ENCODE measurements at regions not wholly inside any gene's neighbourhood (a gene's known extent, or its start where the extent isn't known, plus 50 kb on each side); places are given as distances from the start of the nearest gene placed in this dataset.

- no peak for DNase-seq (ENCODE audit: low read depth in 2 of 3, low spot score in 1 of 3)
These were observed 300.5 kb downstream of the SPRY2 start for GRCh38 chr13:80040196-80040980.

GRCh38 chr13:80039000-80039399 lies 301.9 kb downstream of the SPRY2 start:
- no peak for DNase-seq (ENCODE audit: low read depth in 2 of 3, low spot score in 1 of 3)

GRCh38 chr13:80038371-80038770 lies 302.6 kb downstream of the SPRY2 start:
- no peak for DNase-seq (ENCODE audit: low read depth in 2 of 3, low spot score in 1 of 3)

GRCh38 chr13:80037505-80037888 lies 303.4 kb downstream of the SPRY2 start:
- DNase-seq (ENCODE audit: low read depth in 2 of 3, low spot score in 1 of 3) = no peak

- DNase-seq (ENCODE audit: low read depth in 2 of 3, low spot score in 1 of 3) = no peak
These were observed 304.0 kb downstream of the SPRY2 start for GRCh38 chr13:80036845-80037504.

GRCh38 chr13:80035096-80035495 lies 305.8 kb downstream of the SPRY2 start:
- DNase-seq (ENCODE audit: low read depth in 2 of 3, low spot score in 1 of 3) = no peak

GRCh38 chr13:80033951-80034350 lies 307.0 kb downstream of the SPRY2 start:
- no peak for DNase-seq (ENCODE audit: low read depth in 2 of 3, low spot score in 1 of 3)

- no peak for DNase-seq (ENCODE audit: low read depth in 2 of 3, low spot score in 1 of 3)
These were observed 307.6 kb downstream of the SPRY2 start for GRCh38 chr13:80033286-80033685.

- DNase-seq (ENCODE audit: low read depth in 2 of 3, low spot score in 1 of 3) = no peak
These were observed 310.4 kb downstream of the SPRY2 start for GRCh38 chr13:80030491-80030890.

GRCh38 chr13:80029170-80029569 lies 311.8 kb downstream of the SPRY2 start:
- DNase-seq (ENCODE audit: low read depth in 2 of 3, low spot score in 1 of 3) = no peak

- no peak for DNase-seq (ENCODE audit: low read depth in 2 of 3, low spot score in 1 of 3)
These were observed 318.8 kb downstream of the SPRY2 start for GRCh38 chr13:80022146-80022545.

- DNase-seq (ENCODE audit: low read depth in 2 of 3, low spot score in 1 of 3) = no peak
These were observed 328.7 kb downstream of the SPRY2 start for GRCh38 chr13:80012251-80012650.

GRCh38 chr13:80011448-80012212 lies 329.3 kb downstream of the SPRY2 start:
- no peak for DNase-seq (ENCODE audit: low read depth in 2 of 3, low spot score in 1 of 3)

GRCh38 chr13:80010846-80011245 lies 330.1 kb downstream of the SPRY2 start:
- DNase-seq (ENCODE audit: low read depth in 2 of 3, low spot score in 1 of 3) = no peak

GRCh38 chr13:80010286-80010831 lies 330.6 kb downstream of the SPRY2 start:
- DNase-seq (ENCODE audit: low read depth in 2 of 3, low spot score in 1 of 3) = no peak

GRCh38 chr13:80009760-80010159 lies 331.2 kb downstream of the SPRY2 start:
- DNase-seq (ENCODE audit: low read depth in 2 of 3, low spot score in 1 of 3) = no peak

GRCh38 chr13:80006940-80007339 lies 334.0 kb downstream of the SPRY2 start:
- DNase-seq (ENCODE audit: low read depth in 2 of 3, low spot score in 1 of 3) = no peak

- DNase-seq (ENCODE audit: low read depth in 2 of 3, low spot score in 1 of 3) = no peak
These were observed 339.4 kb downstream of the SPRY2 start for GRCh38 chr13:80001510-80001842.

GRCh38 chr13:80000684-80001509 lies 340.0 kb downstream of the SPRY2 start:
- no peak for DNase-seq (ENCODE audit: low read depth in 2 of 3, low spot score in 1 of 3)

- no peak for DNase-seq (ENCODE audit: low read depth in 2 of 3, low spot score in 1 of 3)
These were observed 341.3 kb downstream of the SPRY2 start for GRCh38 chr13:79999601-80000000.

GRCh38 chr13:79998381-79998880 lies 342.5 kb downstream of the SPRY2 start:
- DNase-seq (ENCODE audit: low read depth in 2 of 3, low spot score in 1 of 3) = no peak

All from stimulated activated CD4-positive, alpha-beta T cell treated with anti-CD3 and anti-CD28 coated beads, Interleukin-12 subunit alpha, Interleukin-12 subunit beta, amount 100 ng/mL, for 48 hours (primary cell).